HCEC 1CT (cell line): ENCODE measurements at regions not wholly inside any gene's neighbourhood (a gene's known extent, or its start where the extent isn't known, plus 50 kb on each side); places are given as distances from the start of the nearest gene placed in this dataset.
"Not testable (repeated sequence)": the region's sequence is repeated elsewhere in the genome, so short reads cannot be mapped to it uniquely, and the experiment has no call there.

Experiments used
- DNase-seq: peaks from one replicate; pipeline ENCODE4 v3.0.0-alpha.2; 2017

DNA sequence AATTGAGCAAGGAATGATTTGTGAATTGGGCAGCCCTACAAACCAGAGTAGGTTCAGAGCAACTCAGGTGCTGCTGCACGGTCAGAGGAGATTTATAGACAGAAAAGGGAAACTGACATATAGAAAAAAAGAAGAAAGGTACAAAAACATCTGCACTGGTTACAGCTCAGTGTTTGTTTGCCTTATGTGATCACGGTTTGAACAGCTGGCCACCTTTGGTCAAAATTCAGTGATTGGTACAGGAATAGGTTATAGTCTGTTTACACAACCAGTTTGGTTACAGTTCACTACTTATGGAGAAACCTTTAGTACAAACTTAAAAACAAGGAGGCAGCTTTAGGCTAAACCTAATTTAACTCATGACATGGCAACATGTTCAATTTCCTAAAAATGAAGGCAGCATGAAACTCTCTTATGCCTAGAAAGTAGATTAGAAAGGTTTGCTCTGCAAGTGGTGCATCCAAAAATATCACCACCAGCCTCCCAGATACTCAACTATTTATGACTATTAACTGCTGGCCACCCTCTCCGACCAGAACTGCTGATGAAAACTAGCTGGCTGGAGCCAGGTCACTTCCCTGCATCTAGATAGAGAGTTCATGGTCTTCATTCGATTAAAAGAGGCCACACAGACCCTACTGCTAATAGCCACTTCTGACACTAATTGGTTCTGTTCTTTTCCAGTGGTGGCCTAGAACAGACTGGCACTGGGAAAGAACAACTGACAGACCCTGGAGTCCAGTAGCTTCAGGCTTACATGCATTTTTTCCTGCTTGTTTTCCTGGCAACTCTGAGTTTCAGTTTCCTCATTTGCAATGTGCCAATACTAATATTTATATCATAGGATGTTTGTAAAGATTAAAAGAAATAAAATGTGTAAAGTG lies 548.0 kb downstream of the CCSER2 start:
- DNase-seq: no peak

DNA sequence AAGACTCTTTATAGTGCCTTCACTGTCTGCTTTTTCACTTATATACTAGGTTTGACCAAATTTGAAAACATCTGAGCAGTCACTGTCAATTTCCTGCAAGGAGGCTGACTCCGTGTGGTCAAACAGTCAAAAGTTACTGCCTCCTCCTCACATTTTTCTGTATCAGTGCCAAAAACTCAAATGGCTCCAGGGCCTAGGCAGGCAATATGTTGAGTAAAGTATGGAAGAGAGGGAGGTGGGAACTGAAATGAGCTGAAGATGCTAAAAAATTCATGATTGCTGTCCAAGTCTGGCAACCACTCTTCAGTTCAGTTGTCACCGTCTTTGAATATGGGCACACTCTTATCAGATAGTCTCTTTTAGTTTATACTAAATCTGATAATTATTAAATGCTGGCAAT lies 551.6 kb downstream of the CCSER2 start:
- no peak for DNase-seq

DNA sequence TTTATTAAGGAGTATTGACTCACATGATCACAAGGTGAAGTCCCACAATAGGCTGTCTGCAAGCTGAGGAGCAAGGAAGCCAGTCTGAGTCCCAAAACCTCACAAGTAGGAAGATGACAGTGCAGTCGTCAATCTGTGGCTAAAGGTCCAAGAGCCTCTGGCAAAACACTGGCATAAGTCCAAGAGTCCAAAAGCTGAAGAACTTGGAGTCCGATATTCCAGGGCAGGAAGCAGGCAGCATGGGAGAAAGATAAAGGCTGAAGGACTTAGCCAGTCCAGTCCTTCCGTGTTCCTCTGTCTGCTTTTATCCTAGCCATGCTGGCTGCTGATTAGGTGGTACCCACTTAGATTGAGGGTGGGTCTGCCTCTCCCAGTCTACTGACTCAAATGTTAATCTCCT lies 553.3 kb downstream of the CCSER2 start:
- DNase-seq: not testable (repeated sequence)

DNA sequence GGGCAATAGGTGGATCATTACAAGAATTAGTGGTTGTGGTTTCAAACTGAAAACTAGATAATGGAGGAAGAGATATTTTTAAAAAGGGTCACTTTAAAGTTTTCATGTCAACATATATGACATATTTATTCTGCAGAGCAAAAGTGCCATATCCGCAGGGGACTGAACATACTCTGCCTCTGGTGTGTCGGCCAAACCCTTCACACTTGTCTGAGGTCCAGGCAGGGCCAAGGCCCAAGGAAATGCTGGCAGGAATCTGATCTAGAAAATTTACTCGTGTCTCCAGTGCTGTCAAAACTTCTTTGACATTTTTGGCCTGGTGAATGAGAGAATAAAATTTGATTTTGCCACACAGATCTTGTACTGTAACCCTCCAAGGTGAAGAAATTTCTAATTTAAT lies 562.3 kb downstream of the CCSER2 start:
- no peak for DNase-seq

DNA sequence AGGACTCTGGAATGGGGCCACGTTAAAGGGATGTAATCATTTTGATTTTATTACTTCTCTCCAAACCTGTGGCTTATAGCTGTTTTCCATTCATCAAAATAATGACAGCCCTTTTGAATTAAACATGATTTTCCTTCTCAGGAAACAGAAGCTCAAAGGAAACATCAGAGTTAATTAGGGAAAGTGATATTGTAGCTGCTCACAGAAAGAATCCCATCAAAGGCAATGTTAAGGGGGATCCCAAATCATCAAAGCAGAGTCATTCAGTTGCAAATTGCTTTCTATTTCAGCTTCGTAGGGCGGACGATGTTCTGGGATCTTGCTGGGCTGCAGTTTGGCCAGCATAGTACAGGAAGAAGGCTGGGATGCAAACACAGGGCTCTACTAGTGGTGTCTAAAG lies 563.2 kb downstream of the CCSER2 start:
- no peak for DNase-seq

DNA sequence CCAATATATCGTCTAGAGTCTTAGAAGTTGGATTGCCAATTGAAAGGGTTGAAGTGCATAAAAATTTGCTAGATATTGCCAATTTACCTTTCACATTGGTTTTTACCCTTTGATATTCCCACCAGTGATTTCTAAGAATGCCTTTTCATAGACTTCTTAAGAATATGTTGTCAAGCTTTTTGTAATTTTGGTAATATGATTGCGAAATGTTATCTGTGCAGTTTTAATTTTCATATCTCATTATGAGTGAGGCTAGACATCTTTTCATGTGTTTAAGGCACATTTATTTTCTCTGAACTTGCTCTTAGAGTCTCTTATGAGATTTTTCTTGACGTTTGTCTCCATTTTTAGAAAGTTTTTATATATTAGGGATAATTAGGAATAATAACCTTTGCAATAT lies 567.2 kb downstream of the CCSER2 start:
- no peak for DNase-seq

DNA sequence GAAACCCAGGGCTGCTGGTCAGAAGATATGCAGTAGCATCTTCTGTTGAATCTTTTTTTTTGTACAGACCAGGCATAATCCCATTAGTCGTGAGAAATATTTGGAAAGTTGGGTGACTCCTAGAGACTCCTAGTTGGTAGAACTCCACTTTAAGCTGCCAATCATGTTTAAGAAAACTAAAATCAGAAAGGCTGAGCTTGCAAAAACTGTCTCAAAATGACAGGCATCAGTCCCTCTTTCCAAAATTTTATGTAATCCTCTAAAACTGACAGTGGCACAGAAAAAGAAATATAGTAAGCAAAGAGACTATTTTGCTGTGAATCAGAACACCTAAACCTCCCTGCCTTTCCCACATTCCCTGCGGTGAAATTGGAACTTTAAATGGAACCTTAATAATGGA lies 568.5 kb downstream of the CCSER2 start:
- no peak for DNase-seq

DNA sequence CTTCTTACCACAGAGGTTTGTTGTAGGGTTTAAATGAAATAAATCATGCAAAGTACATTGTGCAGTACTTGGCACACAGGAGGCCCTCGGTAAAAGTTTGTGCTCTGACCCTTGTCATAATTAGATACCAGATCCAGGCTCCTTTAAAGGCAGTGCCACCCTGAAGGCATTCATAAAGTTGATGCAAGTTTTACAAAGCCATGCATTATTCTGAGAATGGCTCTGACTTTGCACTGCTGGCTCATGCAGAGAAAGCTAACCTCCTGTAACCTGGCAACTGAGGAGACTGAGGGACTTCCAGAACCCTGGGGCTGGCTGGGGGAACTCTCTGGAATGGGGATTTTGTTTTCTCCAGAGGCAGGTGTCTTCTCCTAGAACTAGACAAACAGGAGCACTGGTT lies 570.9 kb downstream of the CCSER2 start:
- DNase-seq: no peak

DNA sequence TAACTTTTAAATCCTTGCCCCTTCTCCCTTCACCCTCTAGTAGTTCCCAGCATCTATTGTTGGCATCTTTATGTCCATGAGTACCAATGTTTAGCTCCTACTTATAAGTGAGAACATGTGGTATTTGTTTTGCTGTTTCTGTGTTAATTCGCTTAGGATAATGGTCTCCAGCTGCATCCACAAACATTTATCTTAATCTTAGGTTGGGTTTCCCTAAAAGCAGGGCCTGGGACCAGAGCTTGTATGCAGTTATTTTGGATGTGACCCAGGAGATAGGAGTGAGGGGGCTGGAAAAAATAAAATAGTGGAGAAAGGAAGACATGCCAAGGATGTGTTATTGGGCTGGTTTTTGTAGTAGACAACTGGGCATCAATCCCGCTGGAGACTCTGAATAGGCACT lies 571.8 kb downstream of the CCSER2 start:
- no peak for DNase-seq

DNA sequence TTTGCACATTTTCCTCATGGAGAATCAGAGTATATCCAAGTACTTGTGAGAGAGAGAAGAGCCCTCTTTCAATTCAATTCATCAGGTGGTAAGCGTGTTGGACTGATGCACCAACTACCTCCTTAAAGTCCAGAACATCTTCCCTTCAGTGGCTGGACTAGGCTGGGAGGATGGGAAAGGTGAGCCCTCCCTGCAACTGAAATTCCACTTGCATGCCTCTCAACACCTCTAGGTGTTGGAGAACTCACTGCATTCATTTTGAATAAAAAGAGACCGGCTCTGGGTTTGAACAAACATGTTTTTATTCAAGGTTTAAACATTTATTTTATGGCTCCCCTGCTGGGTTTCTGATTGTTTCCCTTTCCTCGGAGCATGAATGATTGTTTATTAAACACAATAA lies 573.5 kb downstream of the CCSER2 start:
- no peak for DNase-seq

DNA sequence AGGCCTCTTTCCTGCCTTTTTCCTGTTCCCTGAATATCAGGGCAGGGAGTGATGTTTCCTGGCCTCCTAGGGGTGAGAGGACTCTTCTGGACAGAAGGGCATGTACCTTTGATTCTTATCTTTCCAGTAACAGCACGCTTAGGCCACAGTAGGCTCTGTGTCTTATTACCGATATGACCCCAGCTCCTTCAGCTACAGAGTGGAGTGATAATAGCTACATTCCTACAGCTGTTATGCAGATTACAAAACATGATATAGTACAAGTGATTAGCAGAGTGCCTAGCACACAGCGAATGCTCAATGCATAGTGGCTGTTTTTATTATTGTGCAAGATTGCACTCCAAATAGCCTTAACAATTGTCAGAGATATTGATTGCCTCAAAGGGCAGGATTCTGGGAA lies 574.2 kb downstream of the CCSER2 start:
- DNase-seq: no peak

DNA sequence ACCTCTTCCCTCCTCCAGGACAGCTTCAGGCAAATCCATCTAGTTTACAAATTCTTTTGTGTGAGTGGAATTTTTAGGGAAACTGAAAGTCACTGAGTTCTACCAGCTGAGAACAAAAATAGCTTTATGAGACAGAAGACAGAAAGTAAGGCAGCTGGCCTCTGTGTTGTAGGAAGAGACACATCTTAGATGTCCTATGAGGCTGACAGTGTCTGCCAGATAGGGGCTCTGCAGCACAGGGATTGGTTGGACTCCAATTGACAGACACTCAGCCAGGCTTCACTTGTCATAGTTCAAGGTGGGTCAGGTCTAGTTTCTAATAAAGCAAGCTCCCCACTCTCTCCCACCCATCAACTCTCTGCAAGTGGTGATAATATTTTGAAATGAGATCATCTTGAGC lies 574.9 kb downstream of the CCSER2 start:
- no peak for DNase-seq

DNA sequence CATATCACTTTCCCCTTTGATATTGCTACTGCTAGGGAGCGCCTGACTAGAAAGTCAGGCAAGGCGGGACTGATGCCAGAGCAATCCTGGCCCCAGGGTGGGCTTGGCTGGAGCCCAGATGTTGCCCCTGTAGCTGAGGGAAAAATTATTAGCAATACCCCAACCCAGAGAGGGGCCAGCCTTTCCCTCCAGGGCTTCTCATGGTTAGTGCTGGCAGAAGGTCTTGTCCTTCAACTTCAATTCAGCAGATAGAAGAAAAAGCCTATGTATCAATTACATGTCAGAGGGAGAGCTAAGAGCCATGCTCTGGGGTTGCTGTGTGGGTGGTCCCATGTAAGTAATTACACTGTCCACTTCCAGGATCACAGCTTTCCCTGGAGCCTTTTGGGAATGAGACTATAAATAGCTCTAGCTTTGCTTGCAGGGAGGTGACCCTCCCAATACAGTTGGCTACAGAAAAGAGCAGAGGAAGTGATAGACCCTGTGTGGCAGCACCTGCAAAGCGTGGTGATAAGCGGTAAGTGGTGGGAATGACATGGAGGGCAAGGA lies 579.1 kb downstream of the CCSER2 start:
- DNase-seq: no peak

DNA sequence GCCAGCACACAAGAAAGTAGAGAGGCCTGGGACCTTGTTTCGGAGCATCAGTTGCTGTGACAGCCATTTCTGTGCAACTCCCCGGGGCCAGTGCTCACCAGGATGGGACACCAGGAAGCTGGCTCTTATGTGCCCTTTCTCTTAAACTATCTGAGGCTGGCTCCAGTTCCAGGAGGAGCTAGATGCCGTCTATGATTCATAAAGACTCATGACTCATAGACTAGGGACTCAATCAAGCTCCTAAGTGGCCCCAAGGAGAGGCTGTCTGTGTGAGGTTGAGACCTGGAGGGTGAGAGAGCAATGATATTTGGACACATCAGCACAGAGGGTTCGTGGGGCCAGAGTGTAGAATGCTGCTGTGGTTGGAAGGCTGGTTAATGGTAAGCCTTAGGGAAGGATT lies 580.1 kb downstream of the CCSER2 start:
- no peak for DNase-seq

DNA sequence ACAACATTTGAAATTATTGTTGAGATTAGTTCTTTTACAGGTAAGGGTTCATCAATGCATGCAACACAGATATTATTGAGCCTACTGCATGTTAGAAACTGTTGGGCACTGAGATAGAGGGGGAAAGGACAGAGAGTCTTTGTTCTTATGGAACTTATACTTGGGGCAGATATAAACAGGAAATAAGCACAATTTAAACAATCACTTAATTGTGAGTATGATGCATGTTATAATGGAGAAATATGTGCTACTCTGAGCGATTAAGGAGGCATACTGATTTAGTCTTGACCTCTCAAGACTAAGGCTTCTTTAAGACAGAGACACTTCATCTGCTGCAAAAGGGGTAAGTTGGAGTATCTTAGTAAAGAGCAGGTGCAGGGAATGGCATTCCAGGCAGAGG lies 593.3 kb downstream of the CCSER2 start:
- no peak for DNase-seq

DNA sequence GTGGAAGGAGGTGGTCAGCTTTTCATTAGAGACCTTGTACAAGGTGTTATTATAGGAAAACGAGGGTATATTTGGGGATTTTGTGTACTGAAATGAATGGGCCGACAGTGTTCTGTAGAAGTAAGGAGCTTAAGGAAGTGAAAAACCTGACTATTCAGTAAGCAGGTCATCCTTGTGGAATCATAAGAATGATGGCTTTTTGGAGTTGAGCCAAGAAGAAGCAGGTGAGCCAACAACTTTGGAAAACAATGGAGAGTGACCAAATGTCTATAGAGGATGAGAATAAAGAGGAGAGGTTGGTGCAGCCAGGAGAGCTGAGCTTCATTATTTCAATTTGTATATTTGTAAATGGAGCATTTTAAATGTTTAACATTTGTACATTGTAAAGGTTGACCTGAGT lies 595.7 kb downstream of the CCSER2 start:
- no peak for DNase-seq

DNA sequence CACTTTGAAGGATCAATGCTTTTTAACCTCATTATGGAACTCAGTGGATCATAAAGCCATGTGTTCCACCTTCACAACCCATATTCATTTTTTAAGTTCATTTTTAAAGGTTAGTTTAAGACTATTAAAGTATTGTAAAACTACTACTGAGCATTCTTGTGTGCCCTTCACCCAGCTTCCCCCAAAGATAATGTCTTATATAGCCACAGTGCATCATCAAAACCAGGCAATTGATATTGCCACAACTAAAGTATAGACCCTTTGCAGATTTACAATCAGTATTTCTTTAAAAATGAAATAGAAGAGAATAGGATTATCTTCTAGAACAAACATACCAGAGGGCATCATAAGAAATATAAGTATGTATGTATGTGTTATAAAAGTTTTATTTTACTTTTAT lies 597.1 kb downstream of the CCSER2 start:
- no peak for DNase-seq

DNA sequence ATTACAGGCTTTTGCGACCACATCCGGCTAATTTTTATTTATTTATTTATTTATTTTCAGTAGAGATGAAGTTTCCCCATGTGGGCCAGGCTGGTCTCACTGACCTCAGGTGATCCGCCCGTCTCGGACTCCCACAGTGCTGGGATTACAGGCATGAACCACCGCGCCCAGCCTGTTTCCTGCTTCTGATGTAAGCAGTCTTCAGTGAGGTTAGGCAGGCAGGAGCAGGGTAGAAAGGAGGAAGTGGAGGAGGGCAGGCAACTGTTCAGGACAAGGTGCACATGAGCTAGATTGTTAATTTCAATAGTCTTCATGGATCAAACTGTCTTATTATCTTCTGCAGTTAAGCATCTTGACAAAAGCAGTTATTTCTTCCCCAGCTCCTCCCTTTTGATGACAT lies 605.0 kb downstream of the CCSER2 start:
- no peak for DNase-seq

DNA sequence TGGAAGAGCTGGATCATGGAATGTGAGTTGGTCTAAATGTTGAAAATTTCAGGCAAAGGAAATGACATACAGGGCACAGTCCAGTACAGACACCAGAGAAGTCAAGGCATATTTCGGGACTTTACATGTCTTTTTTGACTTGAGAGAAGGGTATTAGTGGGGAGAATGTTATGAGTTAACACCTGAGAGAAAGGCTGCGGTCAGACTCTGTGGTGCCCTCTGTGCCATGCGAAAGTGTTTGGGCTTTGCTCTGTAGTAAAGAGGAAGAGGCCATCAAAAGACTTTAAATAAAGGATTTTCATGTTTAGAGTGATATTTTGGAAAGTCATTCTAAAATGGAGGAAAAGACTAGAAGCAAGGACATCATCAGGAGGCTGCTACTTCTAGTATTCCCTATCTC lies 607.4 kb downstream of the CCSER2 start:
- no peak for DNase-seq

DNA sequence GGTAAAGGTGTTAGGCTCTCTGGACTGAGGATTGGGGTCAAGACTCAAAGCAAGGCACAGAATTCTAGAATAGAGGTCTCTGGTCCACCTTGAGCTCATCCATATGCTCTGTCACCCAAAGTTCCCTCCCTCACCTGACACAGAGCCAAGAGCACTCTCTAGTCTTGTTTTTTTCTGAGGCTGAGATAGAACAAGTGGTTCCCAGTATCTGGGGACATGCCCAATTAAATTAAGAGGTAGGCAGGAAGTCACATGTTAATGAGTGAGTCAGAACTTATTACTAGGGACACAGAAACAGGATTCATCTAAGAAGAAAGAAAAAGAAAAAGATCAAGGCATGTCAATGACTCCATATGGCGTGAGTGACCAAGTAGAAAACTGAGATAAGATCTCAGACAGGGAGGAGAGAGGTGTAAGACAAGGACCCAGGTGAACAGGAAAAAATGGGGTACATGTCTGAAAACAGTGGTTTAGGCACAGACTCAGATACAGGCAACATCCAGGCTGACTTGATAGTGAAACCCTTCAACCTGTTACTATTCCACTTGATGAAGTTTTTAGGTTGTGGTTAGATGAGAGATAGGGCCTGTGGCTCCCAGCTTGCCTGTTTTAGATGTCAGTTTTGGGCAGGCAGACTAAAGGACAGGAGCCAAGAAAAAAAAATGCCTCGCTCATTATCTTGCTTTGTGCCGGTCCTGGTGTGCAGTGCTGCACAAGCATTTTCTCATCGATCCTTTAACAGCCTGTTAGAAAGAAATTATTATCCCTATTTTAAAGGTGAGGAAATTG lies 609.9 kb downstream of the CCSER2 start:
- DNase-seq: no peak

DNA sequence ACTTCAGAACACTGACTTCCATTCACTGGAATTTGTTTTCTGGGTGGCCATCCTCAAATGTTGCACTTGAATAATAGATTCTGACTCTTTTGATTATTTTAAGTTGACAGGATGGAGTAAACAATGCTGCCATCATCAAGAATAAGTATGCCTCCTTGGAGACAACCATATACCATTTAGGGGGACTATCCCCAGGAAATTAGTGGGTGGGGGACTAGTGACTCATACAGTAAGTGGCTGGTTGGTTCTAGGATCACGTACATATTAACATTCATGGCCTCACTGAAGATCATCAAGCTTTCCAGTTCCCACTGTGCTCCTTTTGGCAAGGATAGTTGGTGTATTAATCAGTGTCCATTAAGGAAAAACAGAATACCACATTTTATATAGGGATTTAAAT lies 615.2 kb downstream of the CCSER2 start:
- DNase-seq: no peak

DNA sequence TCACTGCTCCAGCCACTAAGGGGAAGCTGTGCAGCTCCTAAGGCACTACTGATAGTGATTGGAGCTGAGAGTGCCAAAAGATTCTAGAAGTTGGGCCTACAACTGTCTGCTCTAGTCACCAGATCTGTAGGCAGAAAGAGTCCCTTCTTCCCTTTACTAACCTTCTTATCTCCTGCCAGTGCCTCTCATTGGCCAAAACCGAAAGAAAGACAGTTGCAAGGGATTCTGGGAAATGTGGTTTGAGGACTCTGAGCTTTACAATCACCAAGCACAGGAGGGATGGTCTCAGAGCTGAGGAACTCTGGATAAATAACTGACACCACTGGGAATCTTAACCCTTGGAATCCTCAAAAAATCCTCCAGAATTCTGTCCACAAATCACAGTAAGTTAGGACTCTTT lies 615.8 kb downstream of the CCSER2 start:
- DNase-seq: no peak

DNA sequence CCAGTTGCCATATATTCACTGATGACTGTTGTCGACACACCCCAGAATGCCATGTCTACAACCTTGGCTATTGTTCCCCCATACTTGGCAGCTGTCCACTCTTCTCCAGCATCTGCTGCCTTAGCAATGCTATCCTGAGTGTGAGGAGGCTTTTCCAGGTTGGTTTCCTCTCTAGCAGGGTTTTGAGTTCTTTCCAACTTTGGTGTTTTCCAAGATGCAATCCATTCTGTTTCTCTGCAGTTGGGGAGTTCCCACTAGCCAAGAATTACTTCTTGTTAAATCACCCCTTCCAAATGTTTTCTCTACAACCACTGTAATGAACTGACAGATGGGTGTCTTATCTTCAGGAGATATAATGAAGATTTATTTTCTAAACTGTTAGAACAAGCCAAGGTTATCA lies 617.4 kb downstream of the CCSER2 start:
- DNase-seq: no peak

DNA sequence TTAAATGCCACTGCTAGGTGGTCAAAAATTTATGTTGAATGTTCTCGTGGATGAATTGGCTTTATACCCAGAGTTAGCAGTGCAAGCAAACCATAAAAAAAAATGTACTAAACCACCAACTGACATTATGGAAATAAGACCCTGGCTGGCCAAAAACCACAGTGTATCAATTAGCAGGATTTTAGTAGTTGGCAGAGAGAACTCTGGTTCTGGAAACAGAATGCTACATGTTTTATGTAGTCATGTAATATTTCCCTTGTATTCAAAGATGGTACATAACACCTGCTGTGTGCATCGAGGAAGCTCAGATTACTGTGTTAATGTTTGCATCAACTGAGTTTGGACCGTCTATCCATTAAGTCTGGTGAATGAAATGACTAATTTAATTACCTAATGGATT lies 618.5 kb downstream of the CCSER2 start:
- DNase-seq: no peak
